HG03520 (cell line): ENCODE measurements at regions not wholly inside any gene's neighbourhood (a gene's known extent, or its start where the extent isn't known, plus 50 kb on each side); places are given as distances from the start of the nearest gene placed in this dataset.

Experiments
- ATAC-seq: cut with Tn5 transposase; IDR thresholded peaks from one replicate; pipeline ENCODE4 v1.9.1; 2021; ENCODE audit warnings: mild to moderate bottlenecking, moderate library complexity; ENCODE audit not compliant: unreplicated experiment

GRCh38 chr12:24306001-24306400, 356.5 kb upstream of the SOX5 start:
- no peak for ATAC-seq

- ATAC-seq, result no peak
These were observed 354.8 kb upstream of the SOX5 start for GRCh38 chr12:24304285-24304684.

- ATAC-seq, result no peak
These were observed 353.2 kb upstream of the SOX5 start for GRCh38 chr12:24302708-24303107.

- ATAC-seq, result no peak
These were observed 348.0 kb upstream of the SOX5 start for GRCh38 chr12:24297516-24297915.

- ATAC-seq, result no peak
These were observed 344.1 kb upstream of the SOX5 start for GRCh38 chr12:24293549-24293948.

GRCh38 chr12:24287963-24288362, 338.5 kb upstream of the SOX5 start:
- no peak for ATAC-seq

GRCh38 chr12:24285448-24285847, 336.0 kb upstream of the SOX5 start:
- no peak for ATAC-seq

GRCh38 chr12:24281341-24281740, 331.9 kb upstream of the SOX5 start:
- ATAC-seq, result no peak

GRCh38 chr12:24280056-24280842, 330.8 kb upstream of the SOX5 start:
- ATAC-seq, result no peak

GRCh38 chr12:24278832-24279231, 329.4 kb upstream of the SOX5 start:
- ATAC-seq, result no peak

GRCh38 chr12:24270965-24271364, 321.5 kb upstream of the SOX5 start:
- no peak for ATAC-seq

- no peak for ATAC-seq
These were observed 321.0 kb upstream of the SOX5 start for GRCh38 chr12:24270464-24270863.

GRCh38 chr12:24268663-24269186, 319.3 kb upstream of the SOX5 start:
- no peak for ATAC-seq

- ATAC-seq, result no peak
These were observed 317.5 kb upstream of the SOX5 start for GRCh38 chr12:24266982-24267381.

GRCh38 chr12:24256684-24257083, 307.2 kb upstream of the SOX5 start:
- ATAC-seq, result no peak

- ATAC-seq, result no peak
These were observed 306.6 kb upstream of the SOX5 start for GRCh38 chr12:24255920-24256665.

- no peak for ATAC-seq
These were observed 303.1 kb upstream of the SOX5 start for GRCh38 chr12:24252602-24253001.

GRCh38 chr12:24246934-24247333, 297.5 kb upstream of the SOX5 start:
- ATAC-seq, result no peak

- ATAC-seq, result no peak
These were observed 296.9 kb upstream of the SOX5 start for GRCh38 chr12:24246376-24246775.

GRCh38 chr12:24244801-24245200, 295.3 kb upstream of the SOX5 start:
- no peak for ATAC-seq

- ATAC-seq, result no peak
These were observed 294.8 kb upstream of the SOX5 start for GRCh38 chr12:24244231-24244630.

- no peak for ATAC-seq
These were observed 291.2 kb upstream of the SOX5 start for GRCh38 chr12:24240707-24241106.
